Caco-2 (cell line): ENCODE measurements at regions not wholly inside any gene's neighbourhood (a gene's known extent, or its start where the extent isn't known, plus 50 kb on each side); places are given as distances from the start of the nearest gene placed in this dataset.

Experiments used
- BruUV-seq: library from RNA; stranded (reverse); fragments of 400-500 nt; replicated peaks from 2 replicates; lab custom pipeline; 2021; lab: Mats Ljungman, UMichigan
- CTCF ChIA-PET: fragments of 300-600 bp; sonication (Branson Sonifier 250); formaldehyde crosslinking; loops from one replicate; lab custom pipeline; 2022; ENCODE audit warnings: antibody characterized with exemption; lab: Charles Lee
- POLR2A ChIA-PET: fragments of 300-600 bp; sonication (Branson Sonifier 250); formaldehyde crosslinking; loops from one replicate; lab custom pipeline; 2022; ENCODE audit warnings: antibody characterized with exemption; lab: Charles Lee
- DNase-seq, 2 experiments: peaks; one replicate each; pipeline versions ENCODE4 v3.0.0 to v3.0.0-alpha.2; 2020 to 2022
- H3K27me3 ChIP-seq: replicated peaks from 2 replicates; pipeline ENCODE4 v1.6.0; 2011; ENCODE audit warnings: low read length; ENCODE audit not compliant: control insufficient read depth, insufficient read depth
- H3K36me3 ChIP-seq: 2 replicates; pipeline ENCODE4 v1.5.1; 2011; ENCODE audit warnings: low read length; ENCODE audit not compliant: control insufficient read depth, insufficient read depth
- H3K4me1 ChIP-seq: fragments of 250-450 bp; sonication (Bioruptor Pico); 2 replicates; pipeline ENCODE4 v1.5.1; 2020; ENCODE audit warnings: mild to moderate bottlenecking
- H3K4me3 ChIP-seq: 2 replicates; pipeline ENCODE4 v1.5.1; 2011; ENCODE audit warnings: low read depth, mild to moderate bottlenecking, control low read depth, low read length
- H3K9me3 ChIP-seq: fragments of 250-450 bp; sonication (Bioruptor Pico); 2 replicates; pipeline ENCODE4 v1.5.1; 2020; ENCODE audit warnings: mild to moderate bottlenecking, moderate library complexity
- H3K27ac Mint-ChIP-seq: one replicate; pipeline ENCODE4 v1.8.0; 2022; ENCODE audit warnings: mixed read lengths; ENCODE audit not compliant: unreplicated experiment
- H3K27me3 Mint-ChIP-seq: one replicate; pipeline ENCODE4 v1.8.0; 2022; ENCODE audit warnings: mixed read lengths; ENCODE audit not compliant: insufficient read depth, unreplicated experiment
- H3K36me3 Mint-ChIP-seq: one replicate; pipeline ENCODE4 v1.8.0; 2022; ENCODE audit warnings: mild to moderate bottlenecking, mixed read lengths; ENCODE audit not compliant: insufficient read depth, unreplicated experiment
- H3K4me1 Mint-ChIP-seq: one replicate; pipeline ENCODE4 v1.8.0; 2022; ENCODE audit warnings: low read depth, mixed read lengths; ENCODE audit not compliant: unreplicated experiment
- H3K4me3 Mint-ChIP-seq: one replicate; pipeline ENCODE4 v1.8.0; 2022; ENCODE audit warnings: mild to moderate bottlenecking, moderate library complexity, mixed read lengths; ENCODE audit not compliant: unreplicated experiment
- H3K9me3 Mint-ChIP-seq: one replicate; pipeline ENCODE4 v1.8.0; 2022; ENCODE audit warnings: mixed read lengths; ENCODE audit not compliant: unreplicated experiment
- CTCF ChIP-seq, 2 experiments: fragments of 200-600 bp in 1 of 2; IDR thresholded peaks; 1 replicate in 1 of 2; 2 replicates in 1 of 2; pipeline versions ENCODE4 v1.5.1 to v1.8.0; 2011 to 2022; ENCODE audit warnings: antibody characterized with exemption in 1 of 2, control low read depth in 1 of 2, inconsistent platforms in 1 of 2, low read depth in 1 of 2, low read length in 1 of 2, mild to moderate bottlenecking in 1 of 2, moderate library complexity in 1 of 2; ENCODE audit not compliant: insufficient read depth in 1 of 2, severe bottlenecking in 1 of 2, unreplicated experiment in 1 of 2
- intact Hi-C: fragments of 100-400 bp; cut with micrococcal nuclease; formaldehyde crosslinking; loops from one replicate; pipeline ENCODE4 v1.10.0; 2022; ENCODE audit not compliant: unreplicated experiment

- H3K4me1 Mint-ChIP-seq, result peaks cover 13% of the 10 kb centered on the region
- Histone ChIP-seq H3K27me3 (no peaks in the 10 kb centered on the region), H3K4me1 (peaks cover 14% of the 10 kb centered on the region), H3K36me3 (no peaks in the 10 kb centered on the region), H3K4me3 (no peak overlapping the region), H3K9me3 (no peaks in the 10 kb centered on the region)
- no TSS peak for BruUV-seq
- no peak for DNase-seq
- intact Hi-C loops, result no loop called here
- TF ChIP-seq CTCF (IDR thresholded peaks at IDR 0.05; ENCODE audit: insufficient read depth in 1 of 2, low read depth in 1 of 2, low read length in 1 of 2, severe bottlenecking in 1 of 2, unreplicated experiment in 1 of 2), result no peak
- H3K9me3 Mint-ChIP-seq, result no peaks in the 10 kb centered on the region
- CTCF ChIA-PET, result no interaction called here
- no peak overlapping the region for H3K4me3 Mint-ChIP-seq
- POLR2A ChIA-PET, result no interaction called here
- peaks cover 4% of the 10 kb centered on the region for H3K36me3 Mint-ChIP-seq
- H3K27me3 Mint-ChIP-seq, result no peaks in the 10 kb centered on the region
- H3K27ac Mint-ChIP-seq, result no peak overlapping the region
These were observed 161.1 kb downstream of the DLL1 start for GRCh38 chr6:170129691-170130171.

GRCh38 chr6:170128811-170129681, 161.8 kb downstream of the DLL1 start:
- Mint-ChIP-seq H3K27ac (no peak overlapping the region), H3K36me3 (peaks cover 3% of the 10 kb centered on the region), H3K4me3 (no peak overlapping the region), H3K4me1 (peaks cover 13% of the 10 kb centered on the region), H3K9me3 (no peaks in the 10 kb centered on the region), H3K27me3 (no peaks in the 10 kb centered on the region)
- POLR2A ChIA-PET, result no interaction called here
- no peaks in the 10 kb centered on the region for H3K9me3 ChIP-seq
- no peak for DNase-seq
- no peak for TF ChIP-seq CTCF (IDR thresholded peaks at IDR 0.05; ENCODE audit: insufficient read depth in 1 of 2, low read depth in 1 of 2, low read length in 1 of 2, severe bottlenecking in 1 of 2, unreplicated experiment in 1 of 2)
- BruUV-seq, result no TSS peak
- intact Hi-C loops, result no loop called here
- CTCF ChIA-PET, result no interaction called here
- H3K36me3 ChIP-seq, result no peaks in the 10 kb centered on the region
- no peak overlapping the region for H3K4me3 ChIP-seq
- H3K4me1 ChIP-seq, result peaks cover 17% of the 10 kb centered on the region
- H3K27me3 ChIP-seq, result no peaks in the 10 kb centered on the region

- no peak overlapping the region for H3K27ac Mint-ChIP-seq
- H3K27me3 ChIP-seq, result no peaks in the 10 kb centered on the region
- H3K36me3 Mint-ChIP-seq, result no peaks in the 10 kb centered on the region
- no peaks in the 10 kb centered on the region for H3K36me3 ChIP-seq
- H3K27me3 Mint-ChIP-seq, result no peaks in the 10 kb centered on the region
- H3K9me3 Mint-ChIP-seq, result no peaks in the 10 kb centered on the region
- ChIA-PET POLR2A (no interaction called here), CTCF (no interaction called here)
- H3K9me3 ChIP-seq, result no peaks in the 10 kb centered on the region
- BruUV-seq, result no TSS peak
- H3K4me3 Mint-ChIP-seq, result no peak overlapping the region
- intact Hi-C loops, result no loop called here
- no peak overlapping the region for H3K4me3 ChIP-seq
- H3K4me1 ChIP-seq, result peaks cover 17% of the 10 kb centered on the region
- TF ChIP-seq CTCF (IDR thresholded peaks at IDR 0.05; ENCODE audit: insufficient read depth in 1 of 2, low read depth in 1 of 2, low read length in 1 of 2, severe bottlenecking in 1 of 2, unreplicated experiment in 1 of 2), result no peak
- peaks cover 6% of the 10 kb centered on the region for H3K4me1 Mint-ChIP-seq
- DNase-seq, result no peak
These were observed 162.5 kb downstream of the DLL1 start for GRCh38 chr6:170128346-170128745.
